GM12872 (cell line): ENCODE measurements at regions not wholly inside any gene's neighbourhood (a gene's known extent, or its start where the extent isn't known, plus 50 kb on each side); places are given as distances from the start of the nearest gene placed in this dataset.

Experiments
- CTCF ChIP-seq: IDR thresholded peaks from 3 replicates; pipeline ENCODE4 v1.5.1; 2011; ENCODE audit warnings: low read depth, mild to moderate bottlenecking, low read length, moderate library complexity; ENCODE audit not compliant: insufficient read depth

GRCh38 chr2:35787302-35788031, 568.1 kb upstream of the CRIM1 start:
- TF ChIP-seq CTCF, result no peak

- TF ChIP-seq CTCF, result no peak
Observed at GRCh38 chr2:35785564-35785963, 570.0 kb upstream of the CRIM1 start.

GRCh38 chr2:35784777-35785176, 570.8 kb upstream of the CRIM1 start:
- no peak for TF ChIP-seq CTCF

- TF ChIP-seq CTCF, result no peak
Observed at GRCh38 chr2:35783723-35784122, 571.9 kb upstream of the CRIM1 start.

- TF ChIP-seq CTCF, result no peak
Observed at GRCh38 chr2:35741556-35741955, 614.0 kb upstream of the CRIM1 start.

- TF ChIP-seq CTCF, result no peak
Observed at GRCh38 chr2:35731674-35732073, 623.9 kb upstream of the CRIM1 start.

GRCh38 chr2:35714883-35715282, 640.7 kb upstream of the CRIM1 start:
- no peak for TF ChIP-seq CTCF
